Activated naive CD4-positive, alpha-beta T cell treated with anti-CD3 and anti-CD28 coated beads, Interleukin-2, amount 50 U/mL, for 24 hours (primary cell): ENCODE measurements at regions not wholly inside any gene's neighbourhood (a gene's known extent, or its start where the extent isn't known, plus 50 kb on each side); places are given as distances from the start of the nearest gene placed in this dataset.
"Not testable (repeated sequence)": the region's sequence is repeated elsewhere in the genome, so short reads cannot be mapped to it uniquely, and the experiment has no call there.

Experiments used
- H3K27ac Mint-ChIP-seq: one replicate; pipeline ENCODE4 v1.8.0; 2021; ENCODE audit warnings: mild to moderate bottlenecking, mixed read lengths
- H3K27me3 Mint-ChIP-seq: one replicate; pipeline ENCODE4 v1.8.0; 2021; ENCODE audit warnings: mixed read lengths
- H3K36me3 Mint-ChIP-seq: one replicate; pipeline ENCODE4 v1.8.0; 2021; ENCODE audit warnings: mixed read lengths
- H3K4me1 Mint-ChIP-seq: one replicate; pipeline ENCODE4 v1.8.0; 2021; ENCODE audit warnings: mixed read lengths
- H3K4me3 Mint-ChIP-seq: one replicate; pipeline ENCODE4 v1.8.0; 2021; ENCODE audit warnings: mild to moderate bottlenecking, mixed read lengths
- H3K9me3 Mint-ChIP-seq: one replicate; pipeline ENCODE4 v1.8.0; 2021; ENCODE audit warnings: mixed read lengths

GRCh38 chr2:21860907-21861306 lies 737.1 kb downstream of the TDRD15 start:
- no peak overlapping the region for H3K27ac Mint-ChIP-seq
- no peaks in the 10 kb centered on the region for H3K36me3 Mint-ChIP-seq
- H3K4me1 Mint-ChIP-seq, result no peaks in the 10 kb centered on the region
- H3K9me3 Mint-ChIP-seq, result peaks cover 14% of the 10 kb centered on the region
- H3K27me3 Mint-ChIP-seq, result no peaks in the 10 kb centered on the region
- H3K4me3 Mint-ChIP-seq, result no peak overlapping the region

DNA sequence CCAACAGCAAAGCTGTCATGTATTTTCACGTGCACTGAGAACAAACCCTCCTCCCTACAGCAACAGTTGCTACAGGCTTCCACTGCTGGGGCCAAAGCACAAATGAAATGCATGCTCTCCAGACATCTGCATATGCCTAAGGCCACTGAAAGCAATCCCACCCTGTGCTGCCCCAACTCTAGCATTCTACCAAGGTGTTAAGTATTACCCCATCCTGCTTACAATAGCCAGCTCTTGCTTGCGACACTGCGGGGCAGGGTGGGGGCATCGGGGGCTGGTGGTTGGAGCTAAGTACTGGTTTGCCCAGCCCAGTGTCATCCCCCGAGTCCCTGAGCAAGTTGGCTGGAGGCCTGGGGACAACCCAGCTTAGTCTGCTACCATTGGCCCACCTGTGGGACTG lies 742.5 kb downstream of the TDRD15 start:
- H3K4me1 Mint-ChIP-seq, result no peaks in the 10 kb centered on the region
- no peak overlapping the region for H3K27ac Mint-ChIP-seq
- H3K4me3 Mint-ChIP-seq, result no peak overlapping the region
- peaks cover 23% of the 10 kb centered on the region for H3K9me3 Mint-ChIP-seq
- H3K27me3 Mint-ChIP-seq, result no peaks in the 10 kb centered on the region
- no peaks in the 10 kb centered on the region for H3K36me3 Mint-ChIP-seq

DNA sequence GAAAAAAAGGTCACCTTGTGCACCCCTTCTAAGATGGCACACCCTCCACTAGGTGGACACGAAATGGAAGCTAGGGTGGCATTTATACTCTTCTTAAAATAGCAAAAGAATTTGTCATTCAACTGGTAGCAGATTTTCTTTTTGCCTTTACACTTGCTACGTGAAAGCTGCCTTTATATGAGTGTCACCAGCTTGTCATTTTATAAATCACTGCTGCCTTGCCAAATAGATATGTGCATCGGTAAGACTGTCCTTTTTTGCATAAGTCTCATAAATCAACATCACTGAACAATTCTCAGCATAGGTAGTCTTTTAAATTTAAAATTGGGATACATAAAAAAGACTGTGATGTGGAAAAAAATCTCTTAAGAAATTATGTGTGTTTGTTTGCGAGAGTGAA lies 764.1 kb downstream of the TDRD15 start:
- Mint-ChIP-seq H3K27ac (no peak overlapping the region), H3K27me3 (no peaks in the 10 kb centered on the region), H3K4me3 (no peak overlapping the region), H3K9me3 (peaks cover 7% of the 10 kb centered on the region), H3K4me1 (no peaks in the 10 kb centered on the region), H3K36me3 (no peaks in the 10 kb centered on the region)

- Mint-ChIP-seq H3K9me3 (peaks cover 7% of the 10 kb centered on the region), H3K27me3 (no peaks in the 10 kb centered on the region), H3K4me1 (no peaks in the 10 kb centered on the region), H3K36me3 (no peaks in the 10 kb centered on the region), H3K27ac (no peak overlapping the region), H3K4me3 (no peak overlapping the region)
These were observed 766.3 kb downstream of the TDRD15 start for GRCh38 chr2:21890041-21890440.

DNA sequence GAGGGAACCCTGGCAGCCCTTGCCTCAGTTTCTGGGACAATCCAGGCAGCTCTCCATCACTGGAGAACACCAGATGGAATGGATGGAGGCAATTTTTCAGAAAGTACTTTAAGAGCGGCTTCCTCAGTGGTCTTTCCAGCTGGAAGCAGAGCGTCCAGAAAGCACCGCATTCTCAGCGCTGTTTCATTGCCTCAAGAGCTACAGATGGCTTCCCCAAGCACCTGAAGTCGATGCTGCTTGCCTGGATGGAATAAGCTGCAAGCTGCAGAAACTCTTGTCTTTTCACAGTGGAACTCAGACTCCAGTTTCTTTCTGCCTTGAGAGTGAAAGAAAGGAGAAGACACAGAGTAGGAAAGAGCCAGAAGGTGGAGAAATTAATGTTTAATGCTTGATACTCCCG lies 766.9 kb downstream of the TDRD15 start:
- peaks cover 7% of the 10 kb centered on the region for H3K9me3 Mint-ChIP-seq
- no peaks in the 10 kb centered on the region for H3K36me3 Mint-ChIP-seq
- no peak overlapping the region for H3K4me3 Mint-ChIP-seq
- H3K27me3 Mint-ChIP-seq, result no peaks in the 10 kb centered on the region
- H3K4me1 Mint-ChIP-seq, result no peaks in the 10 kb centered on the region
- H3K27ac Mint-ChIP-seq, result no peak overlapping the region

- no peak overlapping the region for H3K4me3 Mint-ChIP-seq
- H3K4me1 Mint-ChIP-seq, result no peaks in the 10 kb centered on the region
- H3K27ac Mint-ChIP-seq, result no peak overlapping the region
- H3K36me3 Mint-ChIP-seq, result no peaks in the 10 kb centered on the region
- H3K9me3 Mint-ChIP-seq, result peaks cover 4% of the 10 kb centered on the region
- no peaks in the 10 kb centered on the region for H3K27me3 Mint-ChIP-seq
These were observed 767.4 kb downstream of the TDRD15 start for GRCh38 chr2:21891191-21891590.

- Mint-ChIP-seq H3K27me3 (no peaks in the 10 kb centered on the region), H3K27ac (no peak overlapping the region), H3K36me3 (no peaks in the 10 kb centered on the region), H3K4me3 (no peak overlapping the region), H3K9me3 (no peaks in the 10 kb centered on the region), H3K4me1 (no peaks in the 10 kb centered on the region)
These were observed 768.4 kb downstream of the TDRD15 start for GRCh38 chr2:21892140-21892539.

GRCh38 chr2:21895200-21895599 lies 771.4 kb downstream of the TDRD15 start:
- Mint-ChIP-seq H3K4me3 (no peak overlapping the region), H3K4me1 (no peaks in the 10 kb centered on the region), H3K27me3 (no peaks in the 10 kb centered on the region), H3K9me3 (no peaks in the 10 kb centered on the region), H3K36me3 (no peaks in the 10 kb centered on the region), H3K27ac (no peak overlapping the region)

- not testable (repeated sequence) for H3K27me3 Mint-ChIP-seq, H3K4me1 Mint-ChIP-seq, H3K36me3 Mint-ChIP-seq, H3K27ac Mint-ChIP-seq, H3K4me3 Mint-ChIP-seq
- peaks cover 14% of the 10 kb centered on the region for H3K9me3 Mint-ChIP-seq
These were observed 785.1 kb downstream of the TDRD15 start for GRCh38 chr2:21908712-21909380.

DNA sequence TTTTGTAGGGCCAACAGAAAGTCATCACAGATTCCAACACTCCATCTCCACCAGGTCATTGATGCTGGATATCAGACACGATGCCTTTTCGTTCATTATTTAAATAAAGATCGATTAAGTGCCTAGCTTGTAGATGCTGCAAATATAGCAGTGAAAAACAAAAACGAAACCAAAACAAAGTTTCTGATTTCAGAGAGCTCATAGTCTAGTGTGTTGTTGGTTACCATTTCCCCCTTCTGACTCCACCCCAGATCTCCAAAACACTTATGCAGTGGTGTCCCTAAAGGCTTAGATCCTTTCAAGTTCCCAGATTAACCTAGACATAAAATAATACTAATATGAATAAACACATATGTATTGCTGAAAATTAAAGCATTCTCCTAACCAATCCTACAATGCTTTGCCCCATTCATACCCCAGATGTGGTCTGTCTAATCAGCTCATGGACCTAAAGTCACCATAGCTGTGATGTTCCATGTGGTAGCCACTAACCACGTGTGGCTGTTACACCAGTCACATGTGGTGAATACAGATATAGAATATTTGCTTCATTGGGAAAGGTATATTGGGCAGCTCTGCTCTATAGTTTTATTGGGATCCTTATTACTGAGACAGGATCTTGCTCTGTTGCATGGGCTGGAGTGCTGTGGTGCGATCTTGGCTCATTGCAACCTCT lies 787.2 kb downstream of the TDRD15 start:
- no peak overlapping the region for H3K4me3 Mint-ChIP-seq
- no peaks in the 10 kb centered on the region for H3K4me1 Mint-ChIP-seq
- no peaks in the 10 kb centered on the region for H3K27me3 Mint-ChIP-seq
- H3K27ac Mint-ChIP-seq, result no peak overlapping the region
- peaks cover 14% of the 10 kb centered on the region for H3K9me3 Mint-ChIP-seq
- no peaks in the 10 kb centered on the region for H3K36me3 Mint-ChIP-seq

GRCh38 chr2:21912405-21912804 lies 788.6 kb downstream of the TDRD15 start:
- Mint-ChIP-seq H3K4me3 (no peak overlapping the region), H3K4me1 (no peaks in the 10 kb centered on the region), H3K9me3 (peaks cover 14% of the 10 kb centered on the region), H3K27me3 (no peaks in the 10 kb centered on the region), H3K36me3 (no peaks in the 10 kb centered on the region), H3K27ac (no peak overlapping the region)

DNA sequence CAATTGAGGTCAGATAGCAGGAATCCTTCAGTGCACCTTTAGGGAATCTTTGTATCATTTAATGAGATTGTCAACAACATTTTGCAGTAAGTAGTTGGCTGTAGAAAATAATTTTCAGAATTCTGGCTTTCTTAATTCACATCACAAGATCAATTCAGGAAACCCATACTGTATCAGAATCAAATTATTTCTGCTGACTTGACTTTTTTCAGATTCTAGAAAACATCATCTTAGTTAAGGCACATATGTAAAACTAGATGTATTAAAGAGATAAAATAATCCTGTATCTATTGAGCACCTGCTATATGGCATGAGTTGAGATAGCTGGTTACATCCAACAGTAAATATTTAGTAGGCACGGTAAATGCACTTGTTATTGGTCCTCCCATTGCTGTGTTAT lies 791.4 kb downstream of the TDRD15 start:
- H3K36me3 Mint-ChIP-seq, result no peaks in the 10 kb centered on the region
- no peak overlapping the region for H3K27ac Mint-ChIP-seq
- H3K4me1 Mint-ChIP-seq, result no peaks in the 10 kb centered on the region
- peaks cover 18% of the 10 kb centered on the region for H3K9me3 Mint-ChIP-seq
- H3K27me3 Mint-ChIP-seq, result no peaks in the 10 kb centered on the region
- H3K4me3 Mint-ChIP-seq, result no peak overlapping the region

DNA sequence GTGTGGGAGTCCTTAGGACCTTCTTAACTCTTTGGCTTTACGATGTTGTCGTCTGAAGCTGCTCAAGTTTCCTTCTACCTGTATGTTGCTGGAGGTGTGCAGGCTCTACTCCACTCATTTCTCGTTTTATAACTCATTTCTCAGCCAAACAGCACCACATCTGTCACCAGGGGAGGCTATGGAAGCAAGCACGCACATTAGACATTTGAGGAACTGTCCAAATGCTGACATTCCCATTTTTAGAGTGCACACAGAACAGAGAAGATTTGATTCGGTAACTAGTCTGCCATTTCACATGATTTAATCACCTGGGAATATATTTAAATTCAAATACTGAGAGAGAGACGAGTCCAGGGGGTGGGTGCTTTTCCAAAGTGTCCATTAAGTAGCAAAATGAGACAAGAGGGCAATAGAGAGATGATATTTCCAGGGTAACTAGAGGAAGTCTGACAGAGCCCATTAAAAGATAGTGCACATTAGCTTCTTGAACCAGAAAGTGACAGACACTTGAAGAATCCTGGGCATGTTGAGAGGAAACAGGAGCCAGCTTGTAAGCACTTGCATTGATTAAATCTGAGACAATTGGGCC lies 793.3 kb downstream of the TDRD15 start:
- no peaks in the 10 kb centered on the region for H3K4me1 Mint-ChIP-seq
- H3K4me3 Mint-ChIP-seq, result no peak overlapping the region

DNA sequence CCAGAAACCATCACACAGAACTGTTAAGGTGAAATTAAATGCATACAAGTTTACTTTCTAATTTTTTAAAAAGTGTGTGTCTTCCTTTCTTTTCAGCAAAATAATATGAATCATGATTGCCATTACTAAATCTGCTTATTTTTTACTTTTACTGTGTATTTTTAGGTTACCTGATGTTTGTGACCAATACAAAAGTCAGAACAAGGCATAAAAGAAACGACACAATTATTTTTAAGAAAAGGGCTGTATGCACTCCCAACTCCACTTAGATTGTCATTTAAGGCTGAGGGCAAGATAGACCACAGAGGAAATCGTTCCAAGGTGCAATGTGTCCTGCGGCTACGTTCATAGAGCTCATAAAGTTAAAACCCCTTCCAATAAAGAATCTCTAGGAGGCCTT lies 797.0 kb downstream of the TDRD15 start:
- no peaks in the 10 kb centered on the region for H3K27me3 Mint-ChIP-seq
- H3K9me3 Mint-ChIP-seq, result peaks cover 10% of the 10 kb centered on the region
- H3K27ac Mint-ChIP-seq, result no peak overlapping the region
- no peaks in the 10 kb centered on the region for H3K4me1 Mint-ChIP-seq
- H3K36me3 Mint-ChIP-seq, result no peaks in the 10 kb centered on the region
- no peak overlapping the region for H3K4me3 Mint-ChIP-seq

More for the DNA sequence above, 793.3 kb downstream of the TDRD15 start:
- peaks cover 9% of the 10 kb centered on the region for H3K9me3 Mint-ChIP-seq
- H3K27ac Mint-ChIP-seq, result no peak overlapping the region
- H3K27me3 Mint-ChIP-seq, result no peaks in the 10 kb centered on the region
- no peaks in the 10 kb centered on the region for H3K36me3 Mint-ChIP-seq

DNA sequence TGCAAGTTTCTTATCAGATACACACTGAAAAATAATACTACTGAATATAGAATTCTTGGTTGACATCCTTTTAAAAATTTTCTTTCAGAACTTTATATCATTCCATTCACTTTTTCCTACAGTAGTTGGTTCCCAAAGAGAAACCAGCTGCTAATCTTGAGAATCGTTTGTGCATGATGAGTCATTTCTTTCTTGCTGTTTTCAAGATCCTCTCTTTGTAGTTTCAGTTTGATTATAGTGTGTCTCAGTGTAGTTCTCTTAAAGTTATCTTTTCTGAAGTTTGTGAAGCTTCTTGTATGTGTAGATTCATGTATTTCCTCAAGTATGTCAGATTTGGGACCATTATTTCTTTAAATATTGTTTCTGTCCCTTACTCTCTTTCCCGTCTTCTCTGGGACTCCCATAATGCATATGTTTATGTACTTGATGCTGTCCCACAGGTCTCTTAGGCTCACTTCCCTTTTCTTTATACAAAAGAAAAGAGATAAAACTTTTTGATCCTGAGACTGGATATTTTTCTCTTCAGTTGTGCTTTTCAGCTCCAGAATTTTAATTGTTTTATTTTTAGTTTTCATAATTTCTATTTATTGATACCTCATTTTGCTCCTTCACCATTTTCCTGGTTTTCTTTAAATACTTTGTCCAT lies 801.0 kb downstream of the TDRD15 start:
- H3K4me1 Mint-ChIP-seq, result no peaks in the 10 kb centered on the region
- H3K36me3 Mint-ChIP-seq, result no peaks in the 10 kb centered on the region
- H3K27me3 Mint-ChIP-seq, result no peaks in the 10 kb centered on the region
- no peak overlapping the region for H3K4me3 Mint-ChIP-seq
- H3K9me3 Mint-ChIP-seq, result peaks cover 6% of the 10 kb centered on the region
- no peak overlapping the region for H3K27ac Mint-ChIP-seq

DNA sequence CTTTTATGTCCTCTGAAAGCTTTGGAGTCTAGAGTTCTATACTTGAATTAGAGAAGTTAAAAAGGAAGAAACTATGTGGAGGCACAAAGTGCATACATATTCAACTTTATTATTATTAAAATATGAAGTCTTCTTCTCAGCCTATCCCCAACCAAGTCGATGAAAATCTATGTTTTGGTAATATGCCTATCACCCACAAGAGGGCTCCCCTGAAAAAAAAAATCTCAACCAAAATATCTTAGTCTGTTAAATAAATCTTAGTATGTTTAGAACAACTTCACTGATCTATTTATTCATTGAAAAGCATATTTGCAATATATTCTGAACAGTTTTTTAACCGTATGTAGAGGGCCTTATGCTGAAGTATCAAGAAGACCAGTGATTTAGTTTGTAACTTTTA lies 804.5 kb downstream of the TDRD15 start:
- H3K27me3 Mint-ChIP-seq, result no peaks in the 10 kb centered on the region

More for the DNA sequence above, 804.5 kb downstream of the TDRD15 start:
- H3K9me3 Mint-ChIP-seq, result no peaks in the 10 kb centered on the region
- no peak overlapping the region for H3K4me3 Mint-ChIP-seq
- no peaks in the 10 kb centered on the region for H3K4me1 Mint-ChIP-seq
- no peak overlapping the region for H3K27ac Mint-ChIP-seq
- H3K36me3 Mint-ChIP-seq, result no peaks in the 10 kb centered on the region
